NCI-H187 (cell line): ENCODE measurements at regions not wholly inside any gene's neighbourhood (a gene's known extent, or its start where the extent isn't known, plus 50 kb on each side); places are given as distances from the start of the nearest gene placed in this dataset.

ENCODE experiments used
- DNase-seq, 2 experiments: peaks; one replicate each; lab custom pipeline; 2025; lab: John Stamatoyannopoulos, UW

- DNase-seq = no peak
Observed at GRCh38 chr9:105861972-105862371, 167.6 kb downstream of the TMEM38B start.

- DNase-seq = no peak
Observed at GRCh38 chr9:105864248-105864898, 170.0 kb downstream of the TMEM38B start.

GRCh38 chr9:105865285-105865684 is 170.9 kb downstream of the TMEM38B start:
- no peak for DNase-seq

- DNase-seq = no peak
Observed at GRCh38 chr9:105871540-105871939, 177.2 kb downstream of the TMEM38B start.

- DNase-seq = no peak
Observed at GRCh38 chr9:105873801-105874200, 179.5 kb downstream of the TMEM38B start.

- peak in 1 of 2 experiments; percentile 16 for DNase-seq
Observed at GRCh38 chr9:105877721-105878120, 183.4 kb downstream of the TMEM38B start.

GRCh38 chr9:105879181-105879580 is 184.8 kb downstream of the TMEM38B start:
- DNase-seq = no peak

- no peak for DNase-seq
Observed at GRCh38 chr9:105880517-105880916, 186.2 kb downstream of the TMEM38B start.

- DNase-seq = no peak
Observed at GRCh38 chr9:105881021-105881420, 186.7 kb downstream of the TMEM38B start.

- DNase-seq = peak; percentile 5 to 20
Observed at GRCh38 chr9:105881654-105882349, 187.5 kb downstream of the TMEM38B start.

GRCh38 chr9:105883847-105884246 is 189.5 kb downstream of the TMEM38B start:
- no peak for DNase-seq

- no peak for DNase-seq
Observed at GRCh38 chr9:105884416-105884815, 190.1 kb downstream of the TMEM38B start.

GRCh38 chr9:105886136-105886535 is 191.8 kb downstream of the TMEM38B start:
- DNase-seq = no peak

- DNase-seq = no peak
Observed at GRCh38 chr9:105887679-105888078, 193.3 kb downstream of the TMEM38B start.

- DNase-seq = no peak
Observed at GRCh38 chr9:105890046-105890822, 195.9 kb downstream of the TMEM38B start.

GRCh38 chr9:105900123-105900522 is 205.8 kb downstream of the TMEM38B start:
- DNase-seq = no peak

- DNase-seq = peak in 1 of 2 experiments; percentile 2
Observed at GRCh38 chr9:105901514-105902109, 207.3 kb downstream of the TMEM38B start.

GRCh38 chr9:105908069-105908468 is 213.7 kb downstream of the TMEM38B start:
- DNase-seq = no peak

- no peak for DNase-seq
Observed at GRCh38 chr9:105911104-105911911, 217.0 kb downstream of the TMEM38B start.

- no peak for DNase-seq
Observed at GRCh38 chr9:105912157-105912862, 218.0 kb downstream of the TMEM38B start.
